ENCODE measurements at regions not wholly inside any gene's neighbourhood (a gene's known extent, or its start where the extent isn't known, plus 50 kb on each side); places are given as distances from the start of the nearest gene placed in this dataset.

DNA sequence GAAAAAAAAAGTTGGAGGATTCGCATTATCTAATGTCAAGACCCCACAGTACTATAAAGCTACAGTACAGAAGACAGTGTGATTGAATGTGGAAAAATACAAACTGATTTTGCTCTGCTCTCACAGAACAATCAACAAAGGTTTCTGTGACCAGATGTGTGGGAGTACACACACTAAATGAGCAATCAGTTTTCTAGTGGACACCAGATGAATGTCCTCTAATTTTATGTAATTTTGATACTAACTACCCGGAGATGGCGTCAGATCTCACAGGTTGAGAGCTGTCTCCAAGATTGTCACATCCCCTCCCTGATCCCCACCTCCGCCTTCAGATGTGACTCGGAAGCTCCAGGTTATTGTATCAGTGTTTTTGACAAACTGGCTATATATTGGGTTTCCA lies 81.9 kb upstream of the HUWE1 start:
- TF ChIP-seq EZH2phosphoT487 (IDR thresholded peaks at IDR 0.05; ENCODE audit: borderline replicate concordance, low read length) (no peak), EZH2 (IDR thresholded peaks at IDR 0.05; ENCODE audit: low read length, unreplicated experiment) (no peak), CTCF (conservative IDR thresholded peaks at IDR 0.05; ENCODE audit: low read depth, low read length) (no peak)

Measured in PC-3 (cell line).